ENCODE measurements at regions not wholly inside any gene's neighbourhood (a gene's known extent, or its start where the extent isn't known, plus 50 kb on each side); places are given as distances from the start of the nearest gene placed in this dataset.
"Not testable (repeated sequence)": the region's sequence is repeated elsewhere in the genome, so short reads cannot be mapped to it uniquely, and the experiment has no call there.

- H3K4me3 ChIP-seq (ENCODE audit: low read length); DNase-seq (ENCODE audit: low read depth): not testable (repeated sequence)
Measured at GRCh38 chr4:55696424-55696823, 60.3 kb upstream of the NMU start.

GRCh38 chr4:55706541-55706940 lies 70.4 kb upstream of the NMU start:
- no peak for TF ChIP-seq CTCF (conservative IDR thresholded peaks at IDR 0.05; ENCODE audit: low read length)
- no peak overlapping the region for H3K4me3 ChIP-seq (ENCODE audit: low read length)
- DNase-seq (ENCODE audit: low read depth): peak; percentile 2

GRCh38 chr4:55707507-55707906 lies 71.4 kb upstream of the NMU start:
- H3K4me3 ChIP-seq (ENCODE audit: low read length): no peak overlapping the region
- DNase-seq (ENCODE audit: low read depth): no peak
- TF ChIP-seq CTCF (conservative IDR thresholded peaks at IDR 0.05; ENCODE audit: low read length): no peak

GRCh38 chr4:55707991-55708390 lies 71.9 kb upstream of the NMU start:
- not testable (repeated sequence) for DNase-seq (ENCODE audit: low read depth); H3K4me3 ChIP-seq (ENCODE audit: low read length)

- DNase-seq (ENCODE audit: low read depth); H3K4me3 ChIP-seq (ENCODE audit: low read length): not testable (repeated sequence)
Measured at GRCh38 chr4:55712835-55713234, 76.7 kb upstream of the NMU start.

- TF ChIP-seq CTCF (conservative IDR thresholded peaks at IDR 0.05; ENCODE audit: low read length): no peak
- no peak overlapping the region for H3K4me3 ChIP-seq (ENCODE audit: low read length)
- no peak for DNase-seq (ENCODE audit: low read depth)
Measured at GRCh38 chr4:55721651-55722050, 85.6 kb upstream of the NMU start.

- no peak overlapping the region for H3K4me3 ChIP-seq (ENCODE audit: low read length)
- no peak for DNase-seq (ENCODE audit: low read depth)
- no peak for TF ChIP-seq CTCF (conservative IDR thresholded peaks at IDR 0.05; ENCODE audit: low read length)
Measured at GRCh38 chr4:55722132-55722531, 86.0 kb upstream of the NMU start.

GRCh38 chr4:55723403-55723802 lies 87.3 kb upstream of the NMU start:
- H3K4me3 ChIP-seq (ENCODE audit: low read length): no peak overlapping the region
- DNase-seq (ENCODE audit: low read depth): no peak
- no peak for TF ChIP-seq CTCF (conservative IDR thresholded peaks at IDR 0.05; ENCODE audit: low read length)

- H3K4me3 ChIP-seq (ENCODE audit: low read length): no peak overlapping the region
- TF ChIP-seq CTCF (conservative IDR thresholded peaks at IDR 0.05; ENCODE audit: low read length): no peak
- DNase-seq (ENCODE audit: low read depth): no peak
Measured at GRCh38 chr4:55725057-55725456, 89.0 kb upstream of the NMU start.

Measured in AG10803 (cell line).